Stimulated activated naive CD8-positive, alpha-beta T cell treated with anti-CD3 and anti-CD28 coated beads, Interleukin-15, Interleukin-2, amounts not matched to agents 100 U/mL and 50 U/mL, for 24 hours (primary cell): ENCODE measurements at regions not wholly inside any gene's neighbourhood (a gene's known extent, or its start where the extent isn't known, plus 50 kb on each side); places are given as distances from the start of the nearest gene placed in this dataset.

Experiments
- ATAC-seq: fragments of 150-1000 bp; cut with Tn5 transposase; one replicate; pipeline ENCODE4 v1.10.0; 2021
- DNase-seq: peaks from one replicate; pipeline ENCODE4 v3.0.0; 2021

- ATAC-seq (no peak), DNase-seq (no peak)
These were observed 106.8 kb downstream of the SEMA6D start for GRCh38 chr15:47824147-47824546.

GRCh38 chr15:47829667-47830066 lies 112.4 kb downstream of the SEMA6D start:
- no peak for DNase-seq
- no peak for ATAC-seq

GRCh38 chr15:47834093-47834492 lies 116.8 kb downstream of the SEMA6D start:
- ATAC-seq: no peak
- DNase-seq: no peak

- DNase-seq: no peak
- ATAC-seq: no peak
These were observed 122.0 kb downstream of the SEMA6D start for GRCh38 chr15:47839233-47839825.

GRCh38 chr15:47843124-47843663 lies 125.9 kb downstream of the SEMA6D start:
- ATAC-seq (no peak), DNase-seq (no peak)

- ATAC-seq (no peak), DNase-seq (no peak)
These were observed 127.1 kb downstream of the SEMA6D start for GRCh38 chr15:47844437-47844836.

GRCh38 chr15:47846128-47846868 lies 129.0 kb downstream of the SEMA6D start:
- ATAC-seq (no peak), DNase-seq (no peak)

- ATAC-seq (no peak), DNase-seq (no peak)
These were observed 129.6 kb downstream of the SEMA6D start for GRCh38 chr15:47846876-47847275.

- no peak for ATAC-seq
- no peak for DNase-seq
These were observed 138.8 kb downstream of the SEMA6D start for GRCh38 chr15:47856071-47856470.

GRCh38 chr15:47857014-47857775 lies 139.9 kb downstream of the SEMA6D start:
- ATAC-seq (no peak), DNase-seq (no peak)

GRCh38 chr15:47857776-47858167 lies 140.5 kb downstream of the SEMA6D start:
- no peak for DNase-seq
- ATAC-seq: no peak

GRCh38 chr15:47861111-47861903 lies 144.0 kb downstream of the SEMA6D start:
- ATAC-seq (no peak), DNase-seq (no peak)

GRCh38 chr15:47862402-47862801 lies 145.1 kb downstream of the SEMA6D start:
- no peak for DNase-seq
- no peak for ATAC-seq

- no peak for ATAC-seq
- no peak for DNase-seq
These were observed 149.1 kb downstream of the SEMA6D start for GRCh38 chr15:47866446-47866845.

GRCh38 chr15:47870300-47870955 lies 153.1 kb downstream of the SEMA6D start:
- ATAC-seq (no peak), DNase-seq (no peak)

GRCh38 chr15:47870956-47871625 lies 153.8 kb downstream of the SEMA6D start:
- DNase-seq (no peak), ATAC-seq (no peak)

- DNase-seq (no peak), ATAC-seq (no peak)
These were observed 154.9 kb downstream of the SEMA6D start for GRCh38 chr15:47872208-47872607.

GRCh38 chr15:47872869-47873432 lies 155.6 kb downstream of the SEMA6D start:
- DNase-seq (no peak), ATAC-seq (no peak)

- DNase-seq (no peak), ATAC-seq (no peak)
These were observed 159.7 kb downstream of the SEMA6D start for GRCh38 chr15:47876986-47877385.

GRCh38 chr15:47877836-47878235 lies 160.5 kb downstream of the SEMA6D start:
- DNase-seq (no peak), ATAC-seq (no peak)

- DNase-seq (no peak), ATAC-seq (no peak)
These were observed 168.6 kb downstream of the SEMA6D start for GRCh38 chr15:47885920-47886319.
